SHP77 treated with DMSO at 0.1 percent for 48 hours (cell line): ENCODE measurements at regions not wholly inside any gene's neighbourhood (a gene's known extent, or its start where the extent isn't known, plus 50 kb on each side); places are given as distances from the start of the nearest gene placed in this dataset.

Experiments
- DNase-seq: peaks from one replicate; lab custom pipeline; 2025; lab: John Stamatoyannopoulos, UW

- DNase-seq, result no peak
Observed at GRCh38 chr1:224846119-224846907, 83.2 kb upstream of the DNAH14 start.

- DNase-seq, result no peak
Observed at GRCh38 chr1:224850446-224850845, 79.0 kb upstream of the DNAH14 start.

GRCh38 chr1:224851210-224851847 is 78.1 kb upstream of the DNAH14 start:
- peak; percentile 11 for DNase-seq

GRCh38 chr1:224851848-224852261 is 77.6 kb upstream of the DNAH14 start:
- no peak for DNase-seq

- DNase-seq, result peak; percentile 22
Observed at GRCh38 chr1:224852901-224853568, 76.4 kb upstream of the DNAH14 start.

GRCh38 chr1:224856973-224857372 is 72.5 kb upstream of the DNAH14 start:
- no peak for DNase-seq

- no peak for DNase-seq
Observed at GRCh38 chr1:224859651-224860050, 69.8 kb upstream of the DNAH14 start.

- DNase-seq, result no peak
Observed at GRCh38 chr1:224860488-224861338, 68.8 kb upstream of the DNAH14 start.

- DNase-seq, result no peak
Observed at GRCh38 chr1:224861339-224861716, 68.1 kb upstream of the DNAH14 start.

GRCh38 chr1:224863486-224863885 is 66.0 kb upstream of the DNAH14 start:
- no peak for DNase-seq

GRCh38 chr1:224864006-224864405 is 65.5 kb upstream of the DNAH14 start:
- DNase-seq, result no peak

GRCh38 chr1:224865510-224865909 is 64.0 kb upstream of the DNAH14 start:
- no peak for DNase-seq

- DNase-seq, result no peak
Observed at GRCh38 chr1:224866940-224867339, 62.5 kb upstream of the DNAH14 start.

- DNase-seq, result no peak
Observed at GRCh38 chr1:224867715-224868114, 61.8 kb upstream of the DNAH14 start.

- DNase-seq, result no peak
Observed at GRCh38 chr1:224872832-224873433, 56.5 kb upstream of the DNAH14 start.

GRCh38 chr1:224873434-224874369 is 55.8 kb upstream of the DNAH14 start:
- no peak for DNase-seq

- DNase-seq, result no peak
Observed at GRCh38 chr1:224874775-224875174, 54.7 kb upstream of the DNAH14 start.

- no peak for DNase-seq
Observed at GRCh38 chr1:224879162-224879803, 50.2 kb upstream of the DNAH14 start.
